ENCODE measurements at regions not wholly inside any gene's neighbourhood (a gene's known extent, or its start where the extent isn't known, plus 50 kb on each side); places are given as distances from the start of the nearest gene placed in this dataset.

- peak in 1 of 2 donors; percentile 21 for DNase-seq
- Histone ChIP-seq H3K4me1 (no peaks in the 10 kb centered on the region), H3K27me3 (no peaks in the 10 kb centered on the region), H3K4me3 (no peak overlapping the region), H3K36me3 (no peaks in the 10 kb centered on the region), H3K27ac (no peak overlapping the region), H3K9me3 (peaks cover 0 to 17% (median 0%) of the 10 kb centered on the region in 3 donors)
- TF ChIP-seq CTCF (IDR thresholded peaks at IDR 0.05): no peak
- intact Hi-C loops (cut with DNase I; ENCODE audit: low total_unique reads): no loop called here
These were observed 210.5 kb upstream of the SHH start for GRCh38 chr7:156022483-156023459.

DNA sequence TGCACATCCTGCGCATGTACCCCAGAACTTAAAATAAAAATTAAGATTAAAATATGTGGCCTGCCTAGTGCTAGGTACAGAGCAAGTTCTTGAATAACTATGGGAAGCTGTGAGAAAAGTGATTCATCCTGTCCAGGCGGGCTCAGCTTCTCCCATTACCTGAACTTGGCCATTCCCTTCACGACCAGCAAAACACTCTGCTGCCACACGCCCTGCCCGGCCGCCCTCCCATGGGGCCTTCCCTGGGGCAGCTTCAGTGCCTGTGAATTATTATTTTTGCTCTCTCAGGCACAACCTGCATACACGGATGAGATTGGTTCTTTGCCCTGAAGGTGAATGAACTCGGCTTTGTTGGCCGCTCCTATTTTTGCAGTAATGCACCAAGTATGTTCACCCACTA is 209.2 kb upstream of the SHH start:
- no peak overlapping the region for H3K4me3 ChIP-seq

GRCh38 chr7:156020566-156020965 is 208.3 kb upstream of the SHH start:
- no peaks in the 10 kb centered on the region for H3K4me1 ChIP-seq
- DNase-seq: no peak
- TF ChIP-seq CTCF (IDR thresholded peaks at IDR 0.05): no peak

More for the DNA sequence above, 209.2 kb upstream of the SHH start:
- H3K36me3 ChIP-seq: no peaks in the 10 kb centered on the region
- H3K9me3 ChIP-seq: peaks cover 0 to 17% (median 0%) of the 10 kb centered on the region in 3 donors
- no peaks in the 10 kb centered on the region for H3K27me3 ChIP-seq
- intact Hi-C loops (cut with DNase I; ENCODE audit: low total_unique reads): no loop called here
- no peak for DNase-seq
- H3K4me1 ChIP-seq: no peaks in the 10 kb centered on the region
- no peak overlapping the region for H3K27ac ChIP-seq
- TF ChIP-seq CTCF (IDR thresholded peaks at IDR 0.05): no peak

GRCh38 chr7:156019776-156020565 is 207.7 kb upstream of the SHH start:
- peak in 1 of 2 donors; percentile 44 for DNase-seq
- TF ChIP-seq CTCF (IDR thresholded peaks at IDR 0.05): no peak

More at GRCh38 chr7:156020566-156020965, 208.3 kb upstream of the SHH start:
- intact Hi-C loops (cut with DNase I; ENCODE audit: low total_unique reads): no loop called here
- no peak overlapping the region for H3K27ac ChIP-seq
- H3K27me3 ChIP-seq: no peaks in the 10 kb centered on the region
- no peak overlapping the region for H3K4me3 ChIP-seq
- peaks cover 0 to 17% (median 0%) of the 10 kb centered on the region in 3 donors for H3K9me3 ChIP-seq
- H3K36me3 ChIP-seq: no peaks in the 10 kb centered on the region

DNA sequence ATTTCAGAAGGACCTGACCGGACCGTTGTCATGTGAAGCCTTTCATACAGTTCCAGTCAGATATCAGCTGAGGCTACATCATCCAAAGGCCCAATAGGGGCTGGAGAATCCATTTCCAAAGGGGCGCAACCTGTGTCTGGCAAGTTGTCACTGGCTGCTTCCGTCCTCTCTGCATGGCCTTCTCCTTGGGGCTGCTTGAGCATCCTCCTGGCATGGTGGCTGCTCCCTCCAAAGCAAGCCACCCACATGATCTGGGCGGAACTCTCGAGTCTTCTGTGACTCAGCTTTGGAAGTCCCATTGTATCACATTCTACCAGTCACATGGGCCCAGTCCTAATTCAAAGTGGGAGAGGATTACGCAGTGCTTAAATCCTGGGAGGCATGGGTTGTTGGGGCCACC is 207.0 kb upstream of the SHH start:
- intact Hi-C loops (cut with DNase I; ENCODE audit: low total_unique reads): no loop called here

More at GRCh38 chr7:156019776-156020565, 207.7 kb upstream of the SHH start:
- H3K27ac ChIP-seq: no peak overlapping the region
- no peak overlapping the region for H3K4me3 ChIP-seq
- no peaks in the 10 kb centered on the region for H3K27me3 ChIP-seq
- H3K36me3 ChIP-seq: no peaks in the 10 kb centered on the region
- H3K4me1 ChIP-seq: no peaks in the 10 kb centered on the region
- H3K9me3 ChIP-seq: peaks cover 0 to 17% (median 0%) of the 10 kb centered on the region in 3 donors
- intact Hi-C loops (cut with DNase I; ENCODE audit: low total_unique reads): no loop called here

More for the DNA sequence above, 207.0 kb upstream of the SHH start:
- Histone ChIP-seq H3K36me3 (no peaks in the 10 kb centered on the region), H3K27ac (no peak overlapping the region), H3K4me1 (no peaks in the 10 kb centered on the region), H3K9me3 (peaks cover 0 to 17% (median 0%) of the 10 kb centered on the region in 3 donors), H3K27me3 (no peaks in the 10 kb centered on the region), H3K4me3 (no peak overlapping the region)
- DNase-seq: peak in 1 of 2 donors; percentile 37
- no peak for TF ChIP-seq CTCF (IDR thresholded peaks at IDR 0.05)
